Mesodermal cell (in vitro differentiated cells): ENCODE measurements at regions not wholly inside any gene's neighbourhood (a gene's known extent, or its start where the extent isn't known, plus 50 kb on each side); places are given as distances from the start of the nearest gene placed in this dataset.

Experiments used
- H3K27ac ChIP-seq: 2 replicates; pipeline ENCODE4 v1.7.0; 2013; ENCODE audit warnings: mild to moderate bottlenecking, low read depth, low read length, moderate library complexity; ENCODE audit not compliant: severe bottlenecking
- H3K36me3 ChIP-seq: 2 replicates; pipeline ENCODE4 v1.7.1; 2013; ENCODE audit warnings: mild to moderate bottlenecking, low read length, moderate library complexity; ENCODE audit not compliant: control insufficient read depth, insufficient read depth
- H3K4me1 ChIP-seq: one replicate; pipeline ENCODE4 v1.7.1; 2013; ENCODE audit warnings: mild to moderate bottlenecking, low read length; ENCODE audit not compliant: insufficient read depth, control insufficient read depth, poor library complexity, severe bottlenecking
- H3K4me3 ChIP-seq: 2 replicates; pipeline ENCODE4 v1.7.0; 2013; ENCODE audit warnings: low read length, control low read depth, mild to moderate bottlenecking; ENCODE audit not compliant: insufficient read depth, poor library complexity, severe bottlenecking; ENCODE audit errors: extremely low read depth
- H3K9me3 ChIP-seq: 2 replicates; pipeline ENCODE4 v1.7.1; 2013; ENCODE audit warnings: mild to moderate bottlenecking, low read length, moderate library complexity; ENCODE audit not compliant: control insufficient read depth
- WGBS, 2 experiments: methylation state at CpG; one replicate each; pipeline ENCODE4 v1.1.5; 2013; ENCODE audit warnings: missing lambda C conversion rate in 2 of 2; ENCODE audit not compliant: insufficient coverage in 2 of 2; 5-methylcytosine and 5-hydroxymethylcytosine counted together

DNA sequence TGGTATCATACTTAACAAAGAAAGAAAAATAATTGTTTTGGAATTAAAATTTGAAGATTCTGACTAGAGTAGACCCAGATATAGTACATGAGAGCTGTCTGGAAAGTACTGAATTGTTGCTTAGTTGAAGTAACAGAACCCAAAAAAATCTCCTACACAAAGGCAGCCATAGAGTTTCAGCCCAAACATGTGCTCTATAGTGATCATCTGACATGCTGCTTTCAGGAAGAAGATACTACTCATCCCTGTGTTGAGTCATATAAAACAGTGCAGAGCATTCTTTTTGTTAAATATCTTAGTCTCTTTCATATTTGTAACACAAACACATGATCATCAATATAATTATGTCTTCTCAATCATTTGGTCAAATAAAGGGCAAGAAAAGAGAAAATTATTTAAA, 84.8 kb upstream of the PTPRM start:
- Histone ChIP-seq H3K36me3 (no peaks in the 10 kb centered on the region), H3K4me1 (no peaks in the 10 kb centered on the region), H3K9me3 (no peaks in the 10 kb centered on the region), H3K4me3 (no peak overlapping the region), H3K27ac (no peak overlapping the region)

DNA sequence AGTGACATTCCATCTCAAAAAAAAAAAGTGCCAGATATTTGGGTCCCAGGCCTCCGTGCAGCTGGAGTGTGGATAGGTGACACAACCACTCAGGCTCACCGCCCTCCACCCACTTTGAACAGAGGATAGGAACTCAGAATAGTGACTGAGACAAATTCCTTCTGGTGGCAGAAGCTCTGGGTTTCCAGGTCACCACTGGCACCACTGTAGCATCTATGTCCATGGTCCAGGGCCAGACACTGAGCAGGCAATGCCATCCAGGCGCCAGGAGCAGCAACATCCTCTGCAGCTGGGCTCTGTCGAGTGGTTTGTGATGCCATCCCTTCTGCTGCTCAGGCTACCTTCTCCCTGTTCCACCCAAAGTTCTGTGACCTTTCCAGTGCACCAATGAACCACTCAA, 81.5 kb upstream of the PTPRM start:
- Histone ChIP-seq H3K27ac (no peak overlapping the region), H3K9me3 (no peaks in the 10 kb centered on the region), H3K36me3 (no peaks in the 10 kb centered on the region), H3K4me3 (no peak overlapping the region), H3K4me1 (no peaks in the 10 kb centered on the region)
- 93 to 100% methylated on average over 2 to 4 of the region's 4 CpGs for WGBS, 2 experiments

DNA sequence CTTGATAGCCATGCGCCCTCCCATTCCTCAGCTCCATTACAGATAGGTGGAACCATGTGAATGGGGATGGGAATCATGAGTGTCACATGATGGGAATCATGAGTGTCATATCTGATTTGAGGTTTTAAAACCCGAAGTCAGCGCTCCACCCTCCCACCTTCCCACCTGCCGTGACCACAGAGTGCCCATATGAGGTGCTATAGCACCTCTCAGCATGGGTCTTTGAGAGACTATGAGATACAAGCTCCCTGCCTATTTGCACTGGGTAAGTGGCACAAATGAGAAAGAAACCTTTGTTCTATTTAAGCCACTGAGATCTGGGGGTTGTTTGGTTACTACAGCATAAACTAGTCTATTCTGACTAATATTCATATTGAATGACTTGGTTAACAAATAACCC, 78.5 kb upstream of the PTPRM start:
- Histone ChIP-seq H3K4me3 (no peak overlapping the region), H3K9me3 (no peaks in the 10 kb centered on the region), H3K4me1 (no peaks in the 10 kb centered on the region), H3K36me3 (no peaks in the 10 kb centered on the region), H3K27ac (no peak overlapping the region)
- whole genome bisulfite sequencing, 2 experiments, result 87% methylated on average over 3 of the region's 4 CpGs; no CpG with 5 or more reads in 1 of the 2 experiments

DNA sequence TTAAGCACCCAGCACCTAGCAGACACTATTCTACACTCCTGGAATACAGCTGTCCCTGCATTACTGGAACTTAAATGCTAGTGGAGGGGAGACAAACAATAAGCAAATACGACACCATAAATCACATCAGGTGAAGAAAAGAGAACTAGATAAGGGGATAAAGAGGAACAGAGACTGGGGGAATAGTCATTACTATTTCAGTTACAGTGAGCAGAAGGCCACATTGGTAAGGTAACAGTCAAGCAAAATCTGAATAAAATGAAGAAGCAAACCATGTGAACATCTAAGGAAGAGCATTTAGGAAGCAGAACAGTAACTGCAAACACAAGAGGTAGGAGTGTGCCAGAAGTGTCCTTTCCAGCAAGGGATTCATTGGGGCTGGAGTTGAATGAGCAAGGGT, 77.0 kb upstream of the PTPRM start:
- Histone ChIP-seq H3K27ac (no peak overlapping the region), H3K4me1 (no peaks in the 10 kb centered on the region), H3K4me3 (no peak overlapping the region), H3K9me3 (no peaks in the 10 kb centered on the region), H3K36me3 (no peaks in the 10 kb centered on the region)
- WGBS, 2 experiments, result 100% methylated on average over 1 of the region's 1 CpG; no CpG with 5 or more reads in 1 of the 2 experiments

DNA sequence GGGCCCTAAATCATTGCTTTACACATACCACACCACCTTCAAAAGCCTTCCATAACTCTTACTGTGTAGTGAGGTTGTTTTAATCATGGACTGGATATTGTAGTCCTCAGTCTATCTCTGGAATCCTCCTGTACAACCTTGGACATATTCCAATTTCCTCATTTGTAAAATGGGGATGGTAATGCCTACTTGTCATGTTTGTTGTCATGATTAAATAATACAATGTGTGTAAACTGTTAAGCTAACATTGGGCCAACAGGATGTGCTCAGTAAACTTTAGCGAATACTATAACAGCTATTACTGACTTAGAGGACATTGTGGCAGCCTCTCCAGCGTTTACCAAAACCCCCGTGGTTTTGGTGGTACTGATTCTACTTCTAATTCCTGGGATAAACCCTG, 74.7 kb upstream of the PTPRM start:
- no peaks in the 10 kb centered on the region for H3K36me3 ChIP-seq
- no peaks in the 10 kb centered on the region for H3K9me3 ChIP-seq
- 88 to 100% methylated on average over 2 to 3 of the region's 3 CpGs for WGBS, 2 experiments
- no peak overlapping the region for H3K4me3 ChIP-seq
- H3K27ac ChIP-seq, result no peak overlapping the region
- no peaks in the 10 kb centered on the region for H3K4me1 ChIP-seq

DNA sequence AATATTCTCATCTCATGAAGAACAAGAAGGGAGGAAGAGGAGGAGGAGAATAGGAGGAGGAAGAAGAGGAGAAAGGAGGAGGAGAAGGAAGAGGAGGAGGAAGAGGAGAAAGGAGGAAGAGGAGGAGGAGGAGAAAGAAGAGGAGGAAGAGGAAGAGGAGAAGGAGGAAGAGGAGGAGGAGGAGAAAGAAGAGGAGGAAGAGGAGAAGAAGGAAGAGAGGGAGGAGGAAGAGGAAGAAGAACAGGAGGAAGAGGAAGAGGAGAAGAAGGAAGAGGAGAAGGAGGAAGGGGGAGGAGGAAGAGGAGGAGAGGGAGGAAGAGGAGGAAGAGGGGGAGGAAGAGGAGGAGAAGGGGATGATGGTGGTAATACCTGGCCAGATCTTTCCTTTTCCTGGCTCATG, 70.0 kb upstream of the PTPRM start:
- Histone ChIP-seq H3K27ac (no peak overlapping the region), H3K4me3 (no peak overlapping the region), H3K9me3 (no peaks in the 10 kb centered on the region), H3K36me3 (no peaks in the 10 kb centered on the region), H3K4me1 (no peaks in the 10 kb centered on the region)

DNA sequence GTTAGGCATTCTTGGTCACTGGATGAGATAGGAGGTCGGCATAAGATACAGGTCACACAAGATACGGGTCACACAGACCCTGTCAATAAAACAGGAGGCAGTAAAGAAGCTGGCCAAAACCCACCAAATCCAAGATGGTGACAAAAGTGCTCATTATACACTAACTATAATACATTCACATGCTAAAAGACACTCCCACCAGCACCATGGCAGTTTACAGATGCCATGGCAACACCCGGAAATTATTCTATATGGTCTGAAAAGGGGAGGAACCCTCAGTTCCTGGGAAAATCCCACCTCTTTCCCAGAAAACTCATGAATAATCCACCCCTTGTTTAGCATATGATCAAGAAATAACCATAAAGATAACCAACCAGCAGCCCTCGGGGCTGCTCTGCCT, 56.0 kb upstream of the PTPRM start:
- Histone ChIP-seq H3K27ac (no peak overlapping the region), H3K9me3 (peaks cover 4% of the 10 kb centered on the region), H3K36me3 (no peaks in the 10 kb centered on the region), H3K4me1 (peaks cover 13% of the 10 kb centered on the region), H3K4me3 (no peak overlapping the region)
- 96 to 100% methylated on average over 1 to 4 of the region's 4 CpGs for WGBS, 2 experiments

DNA sequence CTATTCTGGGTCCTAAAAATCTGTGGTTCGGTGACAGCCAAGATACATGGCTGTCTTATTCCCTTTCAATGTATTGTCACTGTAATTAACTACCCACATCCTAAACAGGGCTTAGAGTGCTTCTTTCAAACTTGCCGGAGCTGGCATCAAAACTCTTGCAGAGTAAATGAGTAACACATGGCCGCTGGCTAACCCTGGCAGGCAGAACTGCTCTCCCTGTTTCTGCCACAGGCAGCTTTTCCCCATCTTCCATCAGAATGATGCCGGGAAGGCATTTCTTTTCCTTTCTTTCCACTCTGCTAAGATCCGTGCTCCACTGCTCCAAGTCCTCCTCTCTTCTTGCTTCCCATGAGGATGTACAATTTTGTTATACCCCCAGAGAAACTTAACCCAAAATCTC, 54.8 kb upstream of the PTPRM start:
- peaks cover 22% of the 10 kb centered on the region for H3K4me1 ChIP-seq
- H3K27ac ChIP-seq, result no peak overlapping the region
- 75 to 86% methylated on average over 5 of the region's 5 CpGs for WGBS, 2 experiments
- no peaks in the 10 kb centered on the region for H3K36me3 ChIP-seq
- H3K9me3 ChIP-seq, result peaks cover 4% of the 10 kb centered on the region
- no peak overlapping the region for H3K4me3 ChIP-seq

DNA sequence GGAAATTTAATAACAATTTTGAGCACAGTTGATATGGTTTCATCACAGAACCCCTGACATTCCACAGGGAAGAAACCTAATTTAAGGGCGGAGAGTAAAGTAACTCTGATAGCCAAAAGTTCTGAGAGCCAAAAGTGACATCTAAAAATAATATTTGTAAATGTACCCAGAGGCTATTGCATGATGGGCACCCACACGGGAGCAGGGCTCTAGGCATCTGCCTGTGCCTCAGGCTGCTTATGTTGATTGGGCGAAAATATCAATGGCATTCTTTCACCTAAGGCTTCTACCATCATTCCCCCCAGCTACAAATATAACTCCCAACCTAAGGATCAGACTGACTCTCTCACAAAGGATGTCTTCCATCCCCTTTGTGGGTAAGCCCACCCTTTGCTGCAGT, 54.1 kb upstream of the PTPRM start:
- Histone ChIP-seq H3K9me3 (peaks cover 4% of the 10 kb centered on the region), H3K36me3 (no peaks in the 10 kb centered on the region), H3K4me1 (peaks cover 22% of the 10 kb centered on the region), H3K27ac (no peak overlapping the region), H3K4me3 (no peak overlapping the region)
- WGBS, 2 experiments, result 40 to 90% methylated on average over 1 of the region's 3 CpGs

DNA sequence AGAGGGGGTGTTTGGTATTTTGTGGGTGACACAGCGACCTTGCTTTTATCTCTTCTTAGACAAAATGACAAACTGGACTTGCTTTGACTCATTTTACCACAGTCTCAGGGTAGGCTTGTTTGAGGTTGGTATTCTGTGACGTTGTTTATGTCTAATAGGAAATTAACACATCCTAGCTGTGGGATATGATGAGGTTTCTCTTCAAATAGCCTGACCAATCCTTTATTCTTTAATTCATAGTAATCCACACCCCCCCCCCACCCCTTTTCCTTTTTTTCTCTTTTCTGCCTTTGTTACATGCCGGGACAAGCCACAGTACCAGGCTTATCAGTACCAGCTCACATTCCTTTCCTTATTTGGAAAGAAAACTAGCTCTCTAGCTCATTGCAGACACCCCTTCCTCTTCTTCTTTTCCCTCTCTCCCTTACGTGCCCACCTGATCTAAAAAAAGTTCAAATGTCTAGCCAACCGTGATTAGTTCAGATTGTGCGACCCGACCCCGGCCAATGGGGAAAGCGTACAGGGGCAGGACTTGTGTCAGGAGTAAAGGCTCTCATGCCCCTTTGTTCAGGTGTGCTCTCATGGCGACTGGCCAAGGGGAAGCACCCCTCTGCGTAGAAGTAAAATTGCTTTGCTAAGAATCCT, 52.2 kb upstream of the PTPRM start:
- Histone ChIP-seq H3K27ac (peak overlapping the region; percentile 62), H3K4me1 (peaks cover 22% of the 10 kb centered on the region), H3K9me3 (peaks cover 4% of the 10 kb centered on the region), H3K4me3 (no peak overlapping the region), H3K36me3 (no peaks in the 10 kb centered on the region)
- WGBS, 2 experiments, result 59 to 69% methylated on average over 9 to 10 of the region's 11 CpGs

DNA sequence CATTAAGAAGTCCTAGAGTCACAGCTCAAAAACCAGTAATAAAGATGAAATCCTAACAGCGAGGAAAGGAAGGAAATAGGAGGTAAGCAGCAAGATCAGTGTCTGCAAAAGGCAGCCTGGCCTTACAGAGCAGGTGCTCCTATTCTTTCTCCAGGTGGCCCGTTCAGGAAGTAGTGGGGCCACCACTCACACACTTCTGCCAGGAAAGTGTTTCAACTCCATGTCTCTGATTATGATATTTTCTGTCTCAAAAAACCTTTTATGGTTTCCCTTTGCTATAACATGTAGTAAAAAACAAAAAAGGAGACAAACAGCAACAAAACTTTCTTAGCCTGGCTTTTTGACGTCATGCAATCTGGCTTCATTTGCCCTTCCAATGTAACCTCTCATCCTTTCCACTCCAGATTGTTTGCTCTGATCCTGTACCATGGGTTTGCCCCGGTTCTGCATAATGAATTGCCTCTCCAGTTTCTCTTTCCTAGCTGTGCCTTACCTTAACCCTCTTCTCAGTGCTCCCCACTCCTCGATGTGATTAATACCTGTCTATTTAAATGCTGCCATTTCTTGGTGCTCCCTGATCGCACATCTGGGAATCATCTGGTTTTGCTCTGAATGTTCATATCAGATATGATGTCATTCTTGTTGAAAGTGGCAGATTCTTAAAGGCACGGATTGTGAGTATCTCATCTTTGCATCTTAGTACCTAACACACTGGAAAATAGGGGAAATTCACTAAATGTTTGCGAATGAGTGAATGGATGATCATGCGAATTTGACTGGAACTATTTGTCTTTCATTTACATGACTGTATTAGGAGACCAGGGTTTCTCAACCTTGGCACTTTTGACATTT, 50.6 kb upstream of the PTPRM start:
- no peak overlapping the region for H3K4me3 ChIP-seq
- peaks cover 22% of the 10 kb centered on the region for H3K4me1 ChIP-seq
- peaks cover 4% of the 10 kb centered on the region for H3K9me3 ChIP-seq
- 87 to 89% methylated on average over 7 of the region's 9 CpGs for WGBS, 2 experiments
- no peak overlapping the region for H3K27ac ChIP-seq
- H3K36me3 ChIP-seq, result no peaks in the 10 kb centered on the region
